ENCODE measurements at regions not wholly inside any gene's neighbourhood (a gene's known extent, or its start where the extent isn't known, plus 50 kb on each side); places are given as distances from the start of the nearest gene placed in this dataset.

GRCh38 chr10:10133281-10133680, 884.4 kb upstream of the CELF2 start:
- TF ChIP-seq CTCF (IDR thresholded peaks at IDR 0.05): no peak
- no peak for TF ChIP-seq POLR2AphosphoS5 (IDR thresholded peaks at IDR 0.05)
- TF ChIP-seq POLR2A (IDR thresholded peaks at IDR 0.05): no peak
- no peak for DNase-seq (ENCODE audit: low spot score)
- H3K27me3 ChIP-seq (replicated peaks; ENCODE audit: insufficient read depth): no peaks in the 10 kb centered on the region
- H3K9me3 ChIP-seq: no peaks in the 10 kb centered on the region
- no peak overlapping the region for H3K27ac ChIP-seq
- no peak overlapping the region for H3K4me3 ChIP-seq
- intact Hi-C loops (cut with DNase I): no loop called here
- 70% methylated on average over 1 of the region's 1 CpG for WGBS
- H3K36me3 ChIP-seq: no peaks in the 10 kb centered on the region
- no peaks in the 10 kb centered on the region for H3K4me1 ChIP-seq (replicated peaks)

GRCh38 chr10:10138685-10139084, 879.0 kb upstream of the CELF2 start:
- no peak for DNase-seq (ENCODE audit: low spot score)
- Histone ChIP-seq H3K27ac (no peak overlapping the region), H3K27me3 (replicated peaks; ENCODE audit: insufficient read depth) (no peaks in the 10 kb centered on the region), H3K36me3 (no peaks in the 10 kb centered on the region), H3K4me3 (no peak overlapping the region), H3K4me1 (replicated peaks) (no peaks in the 10 kb centered on the region), H3K9me3 (no peaks in the 10 kb centered on the region)
- intact Hi-C loops (cut with DNase I): no loop called here
- 80% methylated on average over 2 of the region's 2 CpGs for WGBS
- TF ChIP-seq CTCF (IDR thresholded peaks at IDR 0.05) (no peak), POLR2A (IDR thresholded peaks at IDR 0.05) (no peak), POLR2AphosphoS5 (IDR thresholded peaks at IDR 0.05) (no peak)

- no peak overlapping the region for H3K4me3 ChIP-seq
- intact Hi-C loops (cut with DNase I): no loop called here
- H3K27ac ChIP-seq: no peak overlapping the region
These were observed 875.8 kb upstream of the CELF2 start for GRCh38 chr10:10141782-10142382.

GRCh38 chr10:10146604-10147003, 871.1 kb upstream of the CELF2 start:
- Histone ChIP-seq H3K4me1 (replicated peaks) (no peaks in the 10 kb centered on the region), H3K4me3 (no peak overlapping the region), H3K27ac (no peak overlapping the region), H3K36me3 (no peaks in the 10 kb centered on the region), H3K27me3 (replicated peaks; ENCODE audit: insufficient read depth) (no peaks in the 10 kb centered on the region), H3K9me3 (no peaks in the 10 kb centered on the region)
- DNase-seq (ENCODE audit: low spot score): no peak
- TF ChIP-seq POLR2A (IDR thresholded peaks at IDR 0.05): no peak
- no peak for TF ChIP-seq POLR2AphosphoS5 (IDR thresholded peaks at IDR 0.05)
- TF ChIP-seq CTCF (IDR thresholded peaks at IDR 0.05): no peak
- WGBS: 97% methylated on average over 4 of the region's 4 CpGs
- intact Hi-C loops (cut with DNase I): no loop called here

More at GRCh38 chr10:10141782-10142382, 875.8 kb upstream of the CELF2 start:
- TF ChIP-seq POLR2A (IDR thresholded peaks at IDR 0.05) (no peak), CTCF (IDR thresholded peaks at IDR 0.05) (no peak), POLR2AphosphoS5 (IDR thresholded peaks at IDR 0.05) (no peak)
- no peaks in the 10 kb centered on the region for H3K36me3 ChIP-seq
- no peak for DNase-seq (ENCODE audit: low spot score)
- no peaks in the 10 kb centered on the region for H3K9me3 ChIP-seq
- no peaks in the 10 kb centered on the region for H3K27me3 ChIP-seq (replicated peaks; ENCODE audit: insufficient read depth)
- no peaks in the 10 kb centered on the region for H3K4me1 ChIP-seq (replicated peaks)
- WGBS: 72% methylated on average over 4 of the region's 4 CpGs

GRCh38 chr10:10149899-10150298, 867.8 kb upstream of the CELF2 start:
- WGBS: 54% methylated on average over 1 of the region's 1 CpG
- H3K9me3 ChIP-seq: no peaks in the 10 kb centered on the region
- H3K4me1 ChIP-seq (replicated peaks): no peaks in the 10 kb centered on the region
- DNase-seq (ENCODE audit: low spot score): no peak
- no peaks in the 10 kb centered on the region for H3K36me3 ChIP-seq
- TF ChIP-seq POLR2A (IDR thresholded peaks at IDR 0.05) (no peak), CTCF (IDR thresholded peaks at IDR 0.05) (no peak)
- no peak overlapping the region for H3K4me3 ChIP-seq
- intact Hi-C loops (cut with DNase I): no loop called here
- no peaks in the 10 kb centered on the region for H3K27me3 ChIP-seq (replicated peaks; ENCODE audit: insufficient read depth)
- H3K27ac ChIP-seq: no peak overlapping the region
